ENCODE measurements at regions not wholly inside any gene's neighbourhood (a gene's known extent, or its start where the extent isn't known, plus 50 kb on each side); places are given as distances from the start of the nearest gene placed in this dataset.

DNA sequence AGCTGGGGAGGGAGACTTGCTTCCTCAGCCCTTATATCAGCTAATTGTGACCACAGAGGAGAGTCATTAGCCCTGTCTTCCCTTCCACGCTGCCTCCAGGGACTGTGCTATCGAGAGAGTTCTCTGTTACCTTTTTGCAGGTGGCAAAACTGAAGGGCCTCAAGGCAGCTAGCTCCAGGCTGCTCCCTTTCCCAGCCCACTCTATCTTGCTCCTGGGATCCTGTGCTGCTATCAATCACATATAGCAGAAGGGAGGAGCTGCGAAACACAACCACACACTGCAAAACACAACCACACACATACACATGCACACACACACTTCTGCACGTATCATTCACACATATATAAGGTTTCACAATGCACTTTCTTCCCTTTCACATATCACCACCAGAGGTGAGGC, 205.3 kb upstream of the MTNR1B start:
- TF ChIP-seq EP300 (IDR thresholded peaks at IDR 0.05) (no peak), SMC3 (IDR thresholded peaks at IDR 0.05) (no peak)
- TF ChIP-seq, protein P1, sequence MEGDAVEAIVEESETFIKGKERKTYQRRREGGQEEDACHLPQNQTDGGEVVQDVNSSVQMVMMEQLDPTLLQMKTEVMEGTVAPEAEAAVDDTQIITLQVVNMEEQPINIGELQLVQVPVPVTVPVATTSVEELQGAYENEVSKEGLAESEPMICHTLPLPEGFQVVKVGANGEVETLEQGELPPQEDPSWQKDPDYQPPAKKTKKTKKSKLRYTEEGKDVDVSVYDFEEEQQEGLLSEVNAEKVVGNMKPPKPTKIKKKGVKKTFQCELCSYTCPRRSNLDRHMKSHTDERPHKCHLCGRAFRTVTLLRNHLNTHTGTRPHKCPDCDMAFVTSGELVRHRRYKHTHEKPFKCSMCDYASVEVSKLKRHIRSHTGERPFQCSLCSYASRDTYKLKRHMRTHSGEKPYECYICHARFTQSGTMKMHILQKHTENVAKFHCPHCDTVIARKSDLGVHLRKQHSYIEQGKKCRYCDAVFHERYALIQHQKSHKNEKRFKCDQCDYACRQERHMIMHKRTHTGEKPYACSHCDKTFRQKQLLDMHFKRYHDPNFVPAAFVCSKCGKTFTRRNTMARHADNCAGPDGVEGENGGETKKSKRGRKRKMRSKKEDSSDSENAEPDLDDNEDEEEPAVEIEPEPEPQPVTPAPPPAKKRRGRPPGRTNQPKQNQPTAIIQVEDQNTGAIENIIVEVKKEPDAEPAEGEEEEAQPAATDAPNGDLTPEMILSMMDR (IDR thresholded peaks at IDR 0.05), result no peak
